ENCODE measurements at regions not wholly inside any gene's neighbourhood (a gene's known extent, or its start where the extent isn't known, plus 50 kb on each side); places are given as distances from the start of the nearest gene placed in this dataset.

- H4K20me1 ChIP-seq (ENCODE audit: insufficient read depth, low read length) = no peaks in the 10 kb centered on the region
- TF ChIP-seq HDAC1 (CRISPR knock-in tag; IDR thresholded peaks at IDR 0.05) = no peak
- TF ChIP-seq PCBP1 (IDR thresholded peaks at IDR 0.05; ENCODE audit: borderline replicate concordance, low read depth, low read length) = no peak
- no peak for TF ChIP-seq ZBTB25 (CRISPR knock-in tag; IDR thresholded peaks at IDR 0.05)
- TF ChIP-seq, protein P1, sequence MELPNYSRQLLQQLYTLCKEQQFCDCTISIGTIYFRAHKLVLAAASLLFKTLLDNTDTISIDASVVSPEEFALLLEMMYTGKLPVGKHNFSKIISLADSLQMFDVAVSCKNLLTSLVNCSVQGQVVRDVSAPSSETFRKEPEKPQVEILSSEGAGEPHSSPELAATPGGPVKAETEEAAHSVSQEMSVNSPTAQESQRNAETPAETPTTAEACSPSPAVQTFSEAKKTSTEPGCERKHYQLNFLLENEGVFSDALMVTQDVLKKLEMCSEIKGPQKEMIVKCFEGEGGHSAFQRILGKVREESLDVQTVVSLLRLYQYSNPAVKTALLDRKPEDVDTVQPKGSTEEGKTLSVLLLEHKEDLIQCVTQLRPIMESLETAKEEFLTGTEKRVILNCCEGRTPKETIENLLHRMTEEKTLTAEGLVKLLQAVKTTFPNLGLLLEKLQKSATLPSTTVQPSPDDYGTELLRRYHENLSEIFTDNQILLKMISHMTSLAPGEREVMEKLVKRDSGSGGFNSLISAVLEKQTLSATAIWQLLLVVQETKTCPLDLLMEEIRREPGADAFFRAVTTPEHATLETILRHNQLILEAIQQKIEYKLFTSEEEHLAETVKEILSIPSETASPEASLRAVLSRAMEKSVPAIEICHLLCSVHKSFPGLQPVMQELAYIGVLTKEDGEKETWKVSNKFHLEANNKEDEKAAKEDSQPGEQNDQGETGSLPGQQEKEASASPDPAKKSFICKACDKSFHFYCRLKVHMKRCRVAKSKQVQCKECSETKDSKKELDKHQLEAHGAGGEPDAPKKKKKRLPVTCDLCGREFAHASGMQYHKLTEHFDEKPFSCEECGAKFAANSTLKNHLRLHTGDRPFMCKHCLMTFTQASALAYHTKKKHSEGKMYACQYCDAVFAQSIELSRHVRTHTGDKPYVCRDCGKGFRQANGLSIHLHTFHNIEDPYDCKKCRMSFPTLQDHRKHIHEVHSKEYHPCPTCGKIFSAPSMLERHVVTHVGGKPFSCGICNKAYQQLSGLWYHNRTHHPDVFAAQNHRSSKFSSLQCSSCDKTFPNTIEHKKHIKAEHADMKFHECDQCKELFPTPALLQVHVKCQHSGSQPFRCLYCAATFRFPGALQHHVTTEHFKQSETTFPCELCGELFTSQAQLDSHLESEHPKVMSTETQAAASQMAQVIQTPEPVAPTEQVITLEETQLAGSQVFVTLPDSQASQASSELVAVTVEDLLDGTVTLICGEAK (IDR thresholded peaks at IDR 0.05) = no peak
- TF ChIP-seq, protein P1 (CRISPR knock-in tag; IDR thresholded peaks at IDR 0.05) = no peak
- TF ChIP-seq ZNF678 (CRISPR knock-in tag; IDR thresholded peaks at IDR 0.05) = no peak
- TF ChIP-seq, protein P2, sequence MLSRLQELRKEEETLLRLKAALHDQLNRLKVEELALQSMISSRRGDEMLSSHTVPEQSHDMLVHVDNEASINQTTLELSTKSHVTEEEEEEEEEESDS (CRISPR knock-in tag; IDR thresholded peaks at IDR 0.05; ENCODE audit: borderline replicate concordance) = no peak
- TF ChIP-seq, protein P3, sequence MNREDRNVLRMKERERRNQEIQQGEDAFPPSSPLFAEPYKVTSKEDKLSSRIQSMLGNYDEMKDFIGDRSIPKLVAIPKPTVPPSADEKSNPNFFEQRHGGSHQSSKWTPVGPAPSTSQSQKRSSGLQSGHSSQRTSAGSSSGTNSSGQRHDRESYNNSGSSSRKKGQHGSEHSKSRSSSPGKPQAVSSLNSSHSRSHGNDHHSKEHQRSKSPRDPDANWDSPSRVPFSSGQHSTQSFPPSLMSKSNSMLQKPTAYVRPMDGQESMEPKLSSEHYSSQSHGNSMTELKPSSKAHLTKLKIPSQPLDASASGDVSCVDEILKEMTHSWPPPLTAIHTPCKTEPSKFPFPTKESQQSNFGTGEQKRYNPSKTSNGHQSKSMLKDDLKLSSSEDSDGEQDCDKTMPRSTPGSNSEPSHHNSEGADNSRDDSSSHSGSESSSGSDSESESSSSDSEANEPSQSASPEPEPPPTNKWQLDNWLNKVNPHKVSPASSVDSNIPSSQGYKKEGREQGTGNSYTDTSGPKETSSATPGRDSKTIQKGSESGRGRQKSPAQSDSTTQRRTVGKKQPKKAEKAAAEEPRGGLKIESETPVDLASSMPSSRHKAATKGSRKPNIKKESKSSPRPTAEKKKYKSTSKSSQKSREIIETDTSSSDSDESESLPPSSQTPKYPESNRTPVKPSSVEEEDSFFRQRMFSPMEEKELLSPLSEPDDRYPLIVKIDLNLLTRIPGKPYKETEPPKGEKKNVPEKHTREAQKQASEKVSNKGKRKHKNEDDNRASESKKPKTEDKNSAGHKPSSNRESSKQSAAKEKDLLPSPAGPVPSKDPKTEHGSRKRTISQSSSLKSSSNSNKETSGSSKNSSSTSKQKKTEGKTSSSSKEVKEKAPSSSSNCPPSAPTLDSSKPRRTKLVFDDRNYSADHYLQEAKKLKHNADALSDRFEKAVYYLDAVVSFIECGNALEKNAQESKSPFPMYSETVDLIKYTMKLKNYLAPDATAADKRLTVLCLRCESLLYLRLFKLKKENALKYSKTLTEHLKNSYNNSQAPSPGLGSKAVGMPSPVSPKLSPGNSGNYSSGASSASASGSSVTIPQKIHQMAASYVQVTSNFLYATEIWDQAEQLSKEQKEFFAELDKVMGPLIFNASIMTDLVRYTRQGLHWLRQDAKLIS (CRISPR knock-in tag; IDR thresholded peaks at IDR 0.05) = no peak
- no peaks in the 10 kb centered on the region for H3K4me1 ChIP-seq (ENCODE audit: insufficient read depth, low read length)
- FAIRE-seq (no peak), ATAC-seq (no peak), DNase-seq (ENCODE audit: low spot score) (no peak)
- H3K4me2 ChIP-seq (ENCODE audit: low read depth, low read length) = no peak overlapping the region
- no peak overlapping the region for H2AFZ ChIP-seq (ENCODE audit: low read length)
- POLR2A ChIA-PET = no interaction called here
- H3K9ac ChIP-seq (ENCODE audit: insufficient read depth, low read depth, low read length) = no peak overlapping the region
- CTCF ChIA-PET (ENCODE audit: low intra/inter-chr PET ratio, low total read pairs) = no interaction called here
- no TSS peak for BruUV-seq (replicated peaks)
- H3K27me3 ChIP-seq (ENCODE audit: control insufficient read depth in 1 of 2, insufficient read depth in 2 of 2, low read length in 2 of 2) = no peaks in the 10 kb centered on the region
- H3K79me2 ChIP-seq (ENCODE audit: insufficient read depth, low read length) = no peaks in the 10 kb centered on the region
- no peaks in the 10 kb centered on the region for H3K9me3 ChIP-seq (ENCODE audit: low read length)
- no peak overlapping the region for H3K27ac ChIP-seq (ENCODE audit: extremely low read length, insufficient read depth, low read length)
- H3K36me3 ChIP-seq (replicated peaks in 1 of 2; ENCODE audit: control insufficient read depth in 1 of 2, insufficient read depth in 2 of 2, low read length in 2 of 2) = no peaks in the 10 kb centered on the region
- no peak overlapping the region for H3K4me3 ChIP-seq (replicated peaks in 1 of 3; ENCODE audit: insufficient read depth in 1 of 3, low read depth in 2 of 3, low read length in 3 of 3)
- in situ Hi-C loops (cut with HindIII; ENCODE audit: extremely low pct_ligation_motif_present, low pct_unique_long_range_greater_than_20kb) (no loop called here), intact Hi-C loops (cut with micrococcal nuclease; ENCODE audit: unreplicated experiment) (no loop called here)
- WGBS (ENCODE audit: low lambda C conversion rate) = 81% methylated on average over 9 of the region's 10 CpGs
Measured at GRCh38 chr5:158534203-158534602, 565.5 kb downstream of the EBF1 start.
